Hepatocyte (in vitro differentiated cells): ENCODE measurements at regions not wholly inside any gene's neighbourhood (a gene's known extent, or its start where the extent isn't known, plus 50 kb on each side); places are given as distances from the start of the nearest gene placed in this dataset.

Experiments used
- CTCF ChIP-seq: fragments of 200-600 bp; sonication (generic); IDR thresholded peaks from 2 replicates; pipeline ENCODE4 v1.5.1; 2016; ENCODE audit warnings: antibody characterized with exemption, mild to moderate bottlenecking; ENCODE audit not compliant: poor library complexity
- EZH2 ChIP-seq: fragments of 200-600 bp; sonication (generic); IDR thresholded peaks from 2 replicates; pipeline ENCODE4 v1.6.1; 2016; ENCODE audit warnings: antibody characterized with exemption, mild to moderate bottlenecking, borderline replicate concordance
- EZH2phosphoT487 ChIP-seq: fragments of 200-600 bp; sonication (generic); IDR thresholded peaks from one replicate; pipeline ENCODE4 v1.6.1; 2018; ENCODE audit warnings: antibody characterized with exemption, mild to moderate bottlenecking, low read depth, moderate library complexity; ENCODE audit not compliant: unreplicated experiment, severe bottlenecking

- TF ChIP-seq CTCF (no peak), EZH2 (no peak), EZH2phosphoT487 (no peak)
Observed at GRCh38 chr12:20120403-20120725, 248.0 kb upstream of the PDE3A start.
